ENCODE measurements at regions not wholly inside any gene's neighbourhood (a gene's known extent, or its start where the extent isn't known, plus 50 kb on each side); places are given as distances from the start of the nearest gene placed in this dataset.

GRCh38 chr5:124383693-124384092, 362.7 kb downstream of the ZNF608 start:
- TF ChIP-seq POLR2A (IDR thresholded peaks at IDR 0.05), result no peak
- no peak for TF ChIP-seq CTCF (IDR thresholded peaks at IDR 0.05 in 4 of 5, conservative IDR thresholded peaks at IDR 0.05 in 1 of 5)

All from gastrocnemius medialis (tissue), 4 donors.